ENCODE measurements at regions not wholly inside any gene's neighbourhood (a gene's known extent, or its start where the extent isn't known, plus 50 kb on each side); places are given as distances from the start of the nearest gene placed in this dataset.
A peak's percentile ranks its signal among the peaks of the same experiment; 100 is the strongest.

DNA sequence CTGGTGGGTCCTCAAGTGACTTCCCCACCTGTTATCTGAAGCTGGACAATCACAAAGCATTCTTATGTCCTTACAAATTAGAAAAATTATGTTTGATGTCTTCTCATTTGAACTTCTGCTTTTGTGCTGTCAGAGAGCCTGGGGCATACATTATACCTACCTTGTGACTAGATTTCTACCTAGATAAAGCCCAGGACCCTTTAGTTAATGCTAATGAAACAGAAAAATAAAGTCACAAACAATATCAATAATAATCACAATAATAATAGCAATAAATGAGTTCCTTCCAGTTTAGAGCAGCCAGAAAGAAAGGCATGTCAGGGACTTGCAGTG, 456.4 kb downstream of the SETBP1 start:
- CTCF ChIA-PET: no interaction called here
- H3K27ac Mint-ChIP-seq: peak overlapping the region; percentile 73
- POLR2A ChIA-PET: no interaction called here

DNA sequence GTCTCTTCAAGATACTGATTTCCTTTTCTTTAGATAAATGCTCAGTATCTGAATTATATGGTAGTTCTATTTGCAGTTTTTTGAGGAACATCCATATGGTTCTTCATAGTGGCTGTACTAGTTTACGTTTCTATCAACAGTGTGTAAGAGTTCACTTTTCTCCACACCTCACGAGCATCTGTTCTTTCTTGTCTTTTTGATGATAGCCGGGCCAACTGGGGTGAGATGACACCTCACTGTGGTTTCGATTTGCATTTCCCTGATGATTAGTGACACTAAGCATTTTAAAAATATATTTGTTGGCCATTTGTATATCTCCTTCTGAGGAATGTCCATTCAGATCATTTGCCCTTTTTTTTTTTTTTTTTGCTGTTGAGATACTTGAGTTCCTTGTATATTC, 458.8 kb downstream of the SETBP1 start:
- Histone ChIP-seq H3K36me3 (replicated peaks in 1 of 2; ENCODE audit: control extremely low read depth in 1 of 2, control insufficient read depth in 1 of 2, extremely low read depth in 1 of 2, insufficient read depth in 2 of 2, low read length in 1 of 2) (no peaks in the 10 kb centered on the region), H3K27me3 (replicated peaks in 1 of 4; ENCODE audit: control extremely low read depth in 1 of 4, control insufficient read depth in 3 of 4, insufficient read depth in 4 of 4, low read length in 3 of 4) (no peaks in the 10 kb centered on the region), H3K9me3 (ENCODE audit: control extremely low read depth in 1 of 3, control insufficient read depth in 2 of 3, insufficient read depth in 1 of 3, low read length in 2 of 3) (peaks cover 0 to 3% (median 1%) of the 10 kb centered on the region in 3 donors), H2AFZ (ENCODE audit: insufficient read depth, low read depth, low read length, poor library complexity, severe bottlenecking) (no peak overlapping the region), H3K27ac (ENCODE audit: low read length in 2 of 2) (no peak overlapping the region), H3K4me1 (ENCODE audit: control insufficient read depth in 2 of 2, insufficient read depth in 2 of 2, low read length in 2 of 2) (peaks cover 18 to 19% of the 10 kb centered on the region in 2 donors), H3K4me3 (ENCODE audit: control extremely low read depth in 1 of 5, extremely low read depth in 1 of 5, insufficient read depth in 1 of 5, low read depth in 2 of 5, low read length in 4 of 5) (no peak overlapping the region), H3K4me2 (replicated peaks; ENCODE audit: low read depth, low read length, poor library complexity, severe bottlenecking) (no peak overlapping the region), H4K20me1 (ENCODE audit: control insufficient read depth, insufficient read depth, low read length, poor library complexity, severe bottlenecking) (no peaks in the 10 kb centered on the region), H3K79me2 (ENCODE audit: control insufficient read depth, insufficient read depth, low read length) (no peaks in the 10 kb centered on the region), H3K9ac (ENCODE audit: low read length) (no peak overlapping the region)
- WGBS (ENCODE audit: insufficient coverage): no CpG with 5 or more reads among the region's 4 CpGs
- no peak overlapping the region for H3K4me3 Mint-ChIP-seq
- no peak for TF ChIP-seq EZH2 (IDR thresholded peaks at IDR 0.05; ENCODE audit: borderline replicate concordance, insufficient read depth, low read depth, low read length, poor library complexity, severe bottlenecking)
- TF ChIP-seq, protein P1, sequence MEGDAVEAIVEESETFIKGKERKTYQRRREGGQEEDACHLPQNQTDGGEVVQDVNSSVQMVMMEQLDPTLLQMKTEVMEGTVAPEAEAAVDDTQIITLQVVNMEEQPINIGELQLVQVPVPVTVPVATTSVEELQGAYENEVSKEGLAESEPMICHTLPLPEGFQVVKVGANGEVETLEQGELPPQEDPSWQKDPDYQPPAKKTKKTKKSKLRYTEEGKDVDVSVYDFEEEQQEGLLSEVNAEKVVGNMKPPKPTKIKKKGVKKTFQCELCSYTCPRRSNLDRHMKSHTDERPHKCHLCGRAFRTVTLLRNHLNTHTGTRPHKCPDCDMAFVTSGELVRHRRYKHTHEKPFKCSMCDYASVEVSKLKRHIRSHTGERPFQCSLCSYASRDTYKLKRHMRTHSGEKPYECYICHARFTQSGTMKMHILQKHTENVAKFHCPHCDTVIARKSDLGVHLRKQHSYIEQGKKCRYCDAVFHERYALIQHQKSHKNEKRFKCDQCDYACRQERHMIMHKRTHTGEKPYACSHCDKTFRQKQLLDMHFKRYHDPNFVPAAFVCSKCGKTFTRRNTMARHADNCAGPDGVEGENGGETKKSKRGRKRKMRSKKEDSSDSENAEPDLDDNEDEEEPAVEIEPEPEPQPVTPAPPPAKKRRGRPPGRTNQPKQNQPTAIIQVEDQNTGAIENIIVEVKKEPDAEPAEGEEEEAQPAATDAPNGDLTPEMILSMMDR (IDR thresholded peaks at IDR 0.05): no peak
- no peaks in the 10 kb centered on the region for H3K27me3 Mint-ChIP-seq
- no peak overlapping the region for H3K27ac Mint-ChIP-seq
- peaks cover 38% of the 10 kb centered on the region for H3K4me1 Mint-ChIP-seq
- DNase-seq (peak; percentile 12), ATAC-seq (ENCODE audit: low read depth) (no peak)
- intact Hi-C loops (cut with micrococcal nuclease): loop anchor here (5.0 kb wide), 1 partner anchor 37 kb away; no protein-coding TSS in a partner anchor
- CTCF ChIA-PET: no interaction called here
- peaks cover 4% of the 10 kb centered on the region for H3K9me3 Mint-ChIP-seq (ENCODE audit: insufficient read depth)
- POLR2A ChIA-PET: no interaction called here

More for the DNA sequence above, 456.4 kb downstream of the SETBP1 start:
- DNase-seq: peak; percentile 29
- Histone ChIP-seq H4K20me1 (ENCODE audit: control insufficient read depth, insufficient read depth, low read length, poor library complexity, severe bottlenecking) (no peaks in the 10 kb centered on the region), H2AFZ (ENCODE audit: insufficient read depth, low read depth, low read length, poor library complexity, severe bottlenecking) (peak overlapping the region; percentile 59), H3K27ac (ENCODE audit: low read length in 2 of 2) (peak overlapping the region; percentile 25 to 67), H3K4me3 (ENCODE audit: control extremely low read depth in 1 of 5, extremely low read depth in 1 of 5, insufficient read depth in 1 of 5, low read depth in 2 of 5, low read length in 4 of 5) (no peak overlapping the region), H3K36me3 (replicated peaks in 1 of 2; ENCODE audit: control extremely low read depth in 1 of 2, control insufficient read depth in 1 of 2, extremely low read depth in 1 of 2, insufficient read depth in 2 of 2, low read length in 1 of 2) (no peaks in the 10 kb centered on the region), H3K27me3 (replicated peaks in 1 of 4; ENCODE audit: control extremely low read depth in 1 of 4, control insufficient read depth in 3 of 4, insufficient read depth in 4 of 4, low read length in 3 of 4) (no peaks in the 10 kb centered on the region), H3K9me3 (ENCODE audit: control extremely low read depth in 1 of 3, control insufficient read depth in 2 of 3, insufficient read depth in 1 of 3, low read length in 2 of 3) (peaks cover 0 to 3% (median 0%) of the 10 kb centered on the region in 3 donors), H3K9ac (ENCODE audit: low read length) (peak overlapping the region; percentile 36), H3K4me2 (replicated peaks; ENCODE audit: low read depth, low read length, poor library complexity, severe bottlenecking) (peak overlapping the region; percentile 55), H3K4me1 (ENCODE audit: control insufficient read depth in 2 of 2, insufficient read depth in 2 of 2, low read length in 2 of 2) (peaks cover 18 to 19% of the 10 kb centered on the region in 2 donors), H3K79me2 (ENCODE audit: control insufficient read depth, insufficient read depth, low read length) (no peaks in the 10 kb centered on the region)
- TF ChIP-seq, protein P1 (IDR thresholded peaks at IDR 0.05): no peak
- TF ChIP-seq EZH2 (IDR thresholded peaks at IDR 0.05; ENCODE audit: borderline replicate concordance, insufficient read depth, low read depth, low read length, poor library complexity, severe bottlenecking): no peak
- intact Hi-C loops (cut with micrococcal nuclease): loop anchor here (5.0 kb wide), 1 partner anchor 35 kb away; no protein-coding TSS in a partner anchor
- peaks cover 38% of the 10 kb centered on the region for H3K4me1 Mint-ChIP-seq
- ATAC-seq (ENCODE audit: low read depth): peak; percentile 57
- no peaks in the 10 kb centered on the region for H3K27me3 Mint-ChIP-seq
- H3K9me3 Mint-ChIP-seq (ENCODE audit: insufficient read depth): peaks cover 4% of the 10 kb centered on the region
- H3K4me3 Mint-ChIP-seq: peak overlapping the region; percentile 42
